ENCODE measurements at regions not wholly inside any gene's neighbourhood (a gene's known extent, or its start where the extent isn't known, plus 50 kb on each side); places are given as distances from the start of the nearest gene placed in this dataset.
"Not testable (repeated sequence)": the region's sequence is repeated elsewhere in the genome, so short reads cannot be mapped to it uniquely, and the experiment has no call there.

GRCh38 chr19:28168557-28168956 lies 1044.4 kb downstream of the UQCRFS1 start:
- no peak for DNase-seq

GRCh38 chr19:28166025-28166424 lies 1046.9 kb downstream of the UQCRFS1 start:
- no peak for DNase-seq

GRCh38 chr19:28164214-28164613 lies 1048.7 kb downstream of the UQCRFS1 start:
- DNase-seq, result no peak

GRCh38 chr19:28159065-28159464 lies 1053.9 kb downstream of the UQCRFS1 start:
- DNase-seq, result no peak

GRCh38 chr19:28155265-28155664 lies 1057.7 kb downstream of the UQCRFS1 start:
- no peak for DNase-seq

- DNase-seq, result no peak
These were observed 1058.9 kb downstream of the UQCRFS1 start for GRCh38 chr19:28154077-28154476.

- no peak for DNase-seq
These were observed 1059.8 kb downstream of the UQCRFS1 start for GRCh38 chr19:28153123-28153522.

GRCh38 chr19:28152195-28152594 lies 1060.8 kb downstream of the UQCRFS1 start:
- DNase-seq, result no peak

- DNase-seq, result no peak
These were observed 1062.8 kb downstream of the UQCRFS1 start for GRCh38 chr19:28150129-28150528.

- DNase-seq, result no peak
These were observed 1064.4 kb downstream of the UQCRFS1 start for GRCh38 chr19:28148554-28148953.

GRCh38 chr19:28142258-28142657 lies 1070.7 kb downstream of the UQCRFS1 start:
- DNase-seq, result no peak

GRCh38 chr19:28140201-28140600 lies 1072.8 kb downstream of the UQCRFS1 start:
- no peak for DNase-seq

- DNase-seq, result no peak
These were observed 1075.2 kb downstream of the UQCRFS1 start for GRCh38 chr19:28137772-28138171.

- DNase-seq, result no peak
These were observed 1076.2 kb downstream of the UQCRFS1 start for GRCh38 chr19:28136796-28137195.

- DNase-seq, result no peak
These were observed 1077.1 kb downstream of the UQCRFS1 start for GRCh38 chr19:28135825-28136224.

- no peak for DNase-seq
These were observed 1078.6 kb downstream of the UQCRFS1 start for GRCh38 chr19:28134311-28134710.

GRCh38 chr19:28130881-28131280 lies 1082.1 kb downstream of the UQCRFS1 start:
- not testable (repeated sequence) for DNase-seq

- no peak for DNase-seq
These were observed 1082.9 kb downstream of the UQCRFS1 start for GRCh38 chr19:28130066-28130511.

- DNase-seq, result no peak
These were observed 1084.6 kb downstream of the UQCRFS1 start for GRCh38 chr19:28128341-28128740.

- DNase-seq, result no peak
These were observed 1086.6 kb downstream of the UQCRFS1 start for GRCh38 chr19:28126135-28126898.

- no peak for DNase-seq
These were observed 1090.2 kb downstream of the UQCRFS1 start for GRCh38 chr19:28122734-28123133.

- no peak for DNase-seq
These were observed 1094.7 kb downstream of the UQCRFS1 start for GRCh38 chr19:28118235-28118634.

- DNase-seq, result no peak
These were observed 1095.8 kb downstream of the UQCRFS1 start for GRCh38 chr19:28117143-28117542.

GRCh38 chr19:28116379-28116778 lies 1096.6 kb downstream of the UQCRFS1 start:
- DNase-seq, result not testable (repeated sequence)

GRCh38 chr19:28103921-28104320 lies 1109.0 kb downstream of the UQCRFS1 start:
- DNase-seq, result no peak

All from fibroblast of skin of right quadriceps (primary cell).